H1 (cell line): ENCODE measurements at regions not wholly inside any gene's neighbourhood (a gene's known extent, or its start where the extent isn't known, plus 50 kb on each side); places are given as distances from the start of the nearest gene placed in this dataset.

ENCODE experiments used
- BRCA1 ChIP-seq: IDR thresholded peaks from 2 replicates; pipeline ENCODE4 v1.6.1; 2012; ENCODE audit warnings: low read depth, low read length, improper control_type of control experiment
- CEBPB ChIP-seq: IDR thresholded peaks from 2 replicates; pipeline ENCODE4 v1.6.1; 2012; ENCODE audit warnings: low read depth, low read length
- CHD7 ChIP-seq: fragments of 300-600 bp; sonication (generic); IDR thresholded peaks from 2 replicates; pipeline ENCODE4 v1.7.1; 2012; ENCODE audit warnings: low read length, moderate library complexity, mild to moderate bottlenecking, inconsistent platforms; ENCODE audit not compliant: insufficient replicate concordance
- CREB1 ChIP-seq: IDR thresholded peaks from 2 replicates; pipeline ENCODE4 v1.6.1; 2012; ENCODE audit warnings: inconsistent platforms
- CTCF ChIP-seq, 3 experiments: IDR thresholded peaks; 1 replicate in 2 of 3; 2 replicates in 1 of 3; pipeline versions ENCODE4 v1.5.1 to v1.6.1; 2011; ENCODE audit warnings: low read length in 3 of 3, mild to moderate bottlenecking in 3 of 3, inconsistent platforms in 2 of 3, low read depth in 1 of 3, moderate library complexity in 1 of 3; ENCODE audit not compliant: insufficient read depth in 1 of 3; ENCODE audit errors: control extremely low read depth in 1 of 3
- KDM4A ChIP-seq: IDR thresholded peaks from one replicate; pipeline ENCODE4 v1.7.1; 2012; ENCODE audit warnings: low read depth, mild to moderate bottlenecking, moderate library complexity, low read length, inconsistent platforms; ENCODE audit not compliant: severe bottlenecking
- PHF8 ChIP-seq: fragments of 200-600 bp; sonication (generic); conservative IDR thresholded peaks from 2 replicates; pipeline ENCODE4 v1.7.1; 2012; ENCODE audit warnings: low read depth, mild to moderate bottlenecking, inconsistent platforms, low read length, moderate library complexity
- RAD21 ChIP-seq, 2 experiments: IDR thresholded peaks in 1 of 2; conservative IDR thresholded peaks in 1 of 2; 2 replicates each; pipeline ENCODE4 v1.6.1; 2011; ENCODE audit warnings: low read depth in 2 of 2, low read length in 2 of 2, improper control_type of control experiment in 1 of 2, inconsistent platforms in 1 of 2, mild to moderate bottlenecking in 1 of 2, moderate library complexity in 1 of 2
- RFX5 ChIP-seq: IDR thresholded peaks from 2 replicates; pipeline ENCODE4 v1.6.1; 2011; ENCODE audit warnings: low read depth, low read length, improper control_type of control experiment, borderline replicate concordance
- SP2 ChIP-seq: IDR thresholded peaks from 2 replicates; pipeline ENCODE4 v1.6.1; 2012; ENCODE audit warnings: mild to moderate bottlenecking, low read length, inconsistent platforms

- TF ChIP-seq CHD7 (no peak), KDM4A (no peak), BRCA1 (no peak), SP2 (no peak), CTCF (IDR thresholded peaks at IDR 0.05; ENCODE audit: control extremely low read depth in 1 of 3, insufficient read depth in 1 of 3, low read depth in 1 of 3, low read length in 3 of 3) (no peak), RAD21 (IDR thresholded peaks at IDR 0.05 in 1 of 2, conservative IDR thresholded peaks at IDR 0.05 in 1 of 2; ENCODE audit: low read depth in 2 of 2, low read length in 2 of 2) (no peak), CREB1 (no peak), CEBPB (no peak), PHF8 (no peak), RFX5 (no peak)
Measured at GRCh38 chr14:89640141-89640540, 223.1 kb upstream of the FOXN3 start (continued).
